OCI-LY1 (cell line): ENCODE measurements at regions not wholly inside any gene's neighbourhood (a gene's known extent, or its start where the extent isn't known, plus 50 kb on each side); places are given as distances from the start of the nearest gene placed in this dataset.

ENCODE experiments used
- H2AFZ ChIP-seq: fragments of 200-600 bp; sonication (generic), shearing (Covaris generic); 2 replicates; pipeline ENCODE4 v1.6.0; 2014; ENCODE audit warnings: antibody characterized with exemption, mild to moderate bottlenecking, low read length
- H3F3A ChIP-seq: fragments of 200-600 bp; sonication (generic), shearing (Covaris generic); 2 replicates; pipeline ENCODE4 v1.6.0; 2014; ENCODE audit warnings: mild to moderate bottlenecking, antibody characterized with exemption, low read length, moderate library complexity; ENCODE audit not compliant: insufficient read depth
- H3K27ac ChIP-seq: fragments of 200-600 bp; sonication (generic); 2 replicates; pipeline ENCODE4 v1.5.1; 2014; ENCODE audit warnings: low read length, mixed run types, mild to moderate bottlenecking, low read depth; ENCODE audit not compliant: poor library complexity, severe bottlenecking
- H3K27me3 ChIP-seq: fragments of 200-600 bp; sonication (generic); 2 replicates; pipeline ENCODE4 v1.6.0; 2014; ENCODE audit warnings: antibody characterized with exemption, mild to moderate bottlenecking, low read length, moderate library complexity; ENCODE audit not compliant: insufficient read depth
- H3K36me3 ChIP-seq: fragments of 200-600 bp; sonication (generic); 2 replicates; pipeline ENCODE4 v1.6.1; 2014; ENCODE audit warnings: mild to moderate bottlenecking, antibody characterized with exemption, low read length, moderate library complexity, mixed read lengths; ENCODE audit not compliant: insufficient read depth
- H3K4me1 ChIP-seq: fragments of 200-600 bp; sonication (generic); 2 replicates; pipeline ENCODE4 v1.5.1; 2014; ENCODE audit warnings: mild to moderate bottlenecking, low read length, moderate library complexity; ENCODE audit not compliant: insufficient read depth, severe bottlenecking
- H3K4me2 ChIP-seq: fragments of 200-600 bp; sonication (generic), shearing (Covaris generic); 2 replicates; pipeline ENCODE4 v1.6.1; 2014; ENCODE audit warnings: low read length
- H3K4me3 ChIP-seq: fragments of 200-600 bp; sonication (generic); 2 replicates; pipeline ENCODE4 v1.5.1; 2014; ENCODE audit warnings: low read length, low read depth, mild to moderate bottlenecking, mixed read lengths; ENCODE audit not compliant: poor library complexity, severe bottlenecking
- H3K79me2 ChIP-seq: fragments of 200-600 bp; shearing (Covaris generic); 2 replicates; pipeline ENCODE4 v1.6.1; 2016; ENCODE audit warnings: mixed run types, low read length, mixed read lengths; ENCODE audit not compliant: insufficient read depth
- H3K9ac ChIP-seq: fragments of 200-600 bp; sonication (generic), shearing (Covaris generic); 2 replicates; pipeline ENCODE4 v1.6.1; 2014; ENCODE audit warnings: mild to moderate bottlenecking, low read length, mixed read lengths
- H3K9me2 ChIP-seq: fragments of 200-600 bp; sonication (generic), shearing (Covaris generic); 2 replicates; pipeline ENCODE4 v1.6.1; 2014; ENCODE audit warnings: low read depth, mild to moderate bottlenecking, low read length, mixed read lengths
- H3K9me3 ChIP-seq: fragments of 200-600 bp; shearing (Covaris generic); 2 replicates; pipeline ENCODE4 v1.6.1; 2014; ENCODE audit warnings: low read length, mixed read lengths
- H4K20me1 ChIP-seq: fragments of 200-600 bp; sonication (generic), shearing (Covaris generic); 2 replicates; pipeline ENCODE4 v1.6.0; 2016; ENCODE audit warnings: mild to moderate bottlenecking, low read length; ENCODE audit not compliant: insufficient read depth
- CTCF ChIP-seq: fragments of 200-600 bp; sonication (generic), shearing (Covaris generic); IDR thresholded peaks from 2 replicates; pipeline ENCODE4 v1.5.1; 2017; ENCODE audit warnings: mild to moderate bottlenecking, antibody characterized with exemption, low read length, moderate library complexity, mixed read lengths
- EZH2 ChIP-seq: fragments of 200-600 bp; sonication (generic), shearing (Covaris generic); IDR thresholded peaks from 2 replicates; pipeline ENCODE4 v1.8.0; 2017; ENCODE audit warnings: borderline replicate concordance, mixed run types, mild to moderate bottlenecking, antibody characterized with exemption, low read length, moderate library complexity, mixed read lengths

GRCh38 chr1:36641776-36642175, 159.1 kb upstream of the CSF3R start:
- no peaks in the 10 kb centered on the region for H3F3A ChIP-seq
- H3K9ac ChIP-seq, result no peak overlapping the region
- H3K79me2 ChIP-seq, result no peaks in the 10 kb centered on the region
- TF ChIP-seq EZH2, result no peak
- no peaks in the 10 kb centered on the region for H3K36me3 ChIP-seq
- H3K27me3 ChIP-seq, result peaks cover 4% of the 10 kb centered on the region; the same call in 1 of the 2 replicates
- no peaks in the 10 kb centered on the region for H3K9me2 ChIP-seq
- no peak overlapping the region for H3K27ac ChIP-seq
- no peaks in the 10 kb centered on the region for H3K9me3 ChIP-seq
- H3K4me1 ChIP-seq, result no peaks in the 10 kb centered on the region
- no peak overlapping the region for H3K4me2 ChIP-seq
- no peak overlapping the region for H3K4me3 ChIP-seq
- no peak overlapping the region for H2AFZ ChIP-seq
- H4K20me1 ChIP-seq, result no peaks in the 10 kb centered on the region

- no peaks in the 10 kb centered on the region for H3K4me1 ChIP-seq
Observed at GRCh38 chr1:36639461-36639860, 156.7 kb upstream of the CSF3R start.

GRCh38 chr1:36638268-36638667, 155.6 kb upstream of the CSF3R start:
- no peak overlapping the region for H3K9ac ChIP-seq
- H3K27me3 ChIP-seq, result peaks cover 4% of the 10 kb centered on the region; the same call in 1 of the 2 replicates
- no peaks in the 10 kb centered on the region for H3K4me1 ChIP-seq
- no peak overlapping the region for H3K4me2 ChIP-seq
- H3K79me2 ChIP-seq, result no peaks in the 10 kb centered on the region
- no peaks in the 10 kb centered on the region for H3K9me2 ChIP-seq
- TF ChIP-seq EZH2 (no peak), CTCF (no peak)
- no peak overlapping the region for H3K27ac ChIP-seq
- H2AFZ ChIP-seq, result no peak overlapping the region
- no peak overlapping the region for H3K4me3 ChIP-seq
- no peaks in the 10 kb centered on the region for H3K9me3 ChIP-seq
- no peaks in the 10 kb centered on the region for H3K36me3 ChIP-seq
- H4K20me1 ChIP-seq, result no peaks in the 10 kb centered on the region
- H3F3A ChIP-seq, result no peaks in the 10 kb centered on the region

More at GRCh38 chr1:36639461-36639860, 156.7 kb upstream of the CSF3R start:
- H2AFZ ChIP-seq, result no peak overlapping the region
- no peak overlapping the region for H3K4me2 ChIP-seq
- no peaks in the 10 kb centered on the region for H3K9me2 ChIP-seq
- H3K4me3 ChIP-seq, result no peak overlapping the region
- no peaks in the 10 kb centered on the region for H3K79me2 ChIP-seq
- H3K27ac ChIP-seq, result no peak overlapping the region
- TF ChIP-seq EZH2 (no peak), CTCF (no peak)
- peaks cover 4% of the 10 kb centered on the region; the same call in 1 of the 2 replicates for H3K27me3 ChIP-seq
- no peaks in the 10 kb centered on the region for H4K20me1 ChIP-seq
- no peaks in the 10 kb centered on the region for H3K36me3 ChIP-seq
- H3F3A ChIP-seq, result no peaks in the 10 kb centered on the region
- no peak overlapping the region for H3K9ac ChIP-seq
- no peaks in the 10 kb centered on the region for H3K9me3 ChIP-seq

- H3K4me2 ChIP-seq, result no peak overlapping the region
- no peak overlapping the region for H3K4me3 ChIP-seq
- H3K27me3 ChIP-seq, result peaks cover 4% of the 10 kb centered on the region; the same call in 1 of the 2 replicates
- H3K27ac ChIP-seq, result no peak overlapping the region
- H2AFZ ChIP-seq, result no peak overlapping the region
- H3K36me3 ChIP-seq, result no peaks in the 10 kb centered on the region
- H3F3A ChIP-seq, result no peaks in the 10 kb centered on the region
- H3K9me2 ChIP-seq, result no peaks in the 10 kb centered on the region
- H3K9ac ChIP-seq, result no peak overlapping the region
- H4K20me1 ChIP-seq, result no peaks in the 10 kb centered on the region
- H3K9me3 ChIP-seq, result no peaks in the 10 kb centered on the region
- H3K4me1 ChIP-seq, result no peaks in the 10 kb centered on the region
- no peak for TF ChIP-seq EZH2
- TF ChIP-seq CTCF, result no peak
- H3K79me2 ChIP-seq, result no peaks in the 10 kb centered on the region
Observed at GRCh38 chr1:36636206-36636605, 153.5 kb upstream of the CSF3R start.
